ENCODE measurements at regions not wholly inside any gene's neighbourhood (a gene's known extent, or its start where the extent isn't known, plus 50 kb on each side); places are given as distances from the start of the nearest gene placed in this dataset.
A peak's percentile ranks its signal among the peaks of the same experiment; 100 is the strongest.
"Not testable (repeated sequence)": the region's sequence is repeated elsewhere in the genome, so short reads cannot be mapped to it uniquely, and the experiment has no call there.

GRCh38 chr3:144864646-144865045, 893.0 kb downstream of the DIPK2A start:
- Histone ChIP-seq H3K9me3 (ENCODE audit: control insufficient read depth, low read length) (no peaks in the 10 kb centered on the region), H3K4me1 (ENCODE audit: control insufficient read depth, insufficient read depth, low read length) (peaks cover 28% of the 10 kb centered on the region), H3K27me3 (replicated peaks; ENCODE audit: control insufficient read depth, insufficient read depth, low read length) (no peaks in the 10 kb centered on the region), H3K4me3 (ENCODE audit: low read length) (no peak overlapping the region), H3K9ac (ENCODE audit: low read length) (no peak overlapping the region), H3K36me3 (ENCODE audit: control insufficient read depth, insufficient read depth, low read length, severe bottlenecking) (no peaks in the 10 kb centered on the region)
- DNase-seq (ENCODE audit: low read depth) = no peak

GRCh38 chr3:144865948-144866347, 894.3 kb downstream of the DIPK2A start:
- peaks cover 28% of the 10 kb centered on the region for H3K4me1 ChIP-seq (ENCODE audit: control insufficient read depth, insufficient read depth, low read length)
- H3K4me3 ChIP-seq (ENCODE audit: low read length) = no peak overlapping the region
- no peaks in the 10 kb centered on the region for H3K36me3 ChIP-seq (ENCODE audit: control insufficient read depth, insufficient read depth, low read length, severe bottlenecking)
- peak; percentile 3 for DNase-seq (ENCODE audit: low read depth)
- H3K9ac ChIP-seq (ENCODE audit: low read length) = no peak overlapping the region
- no peaks in the 10 kb centered on the region for H3K27me3 ChIP-seq (replicated peaks; ENCODE audit: control insufficient read depth, insufficient read depth, low read length)
- H3K9me3 ChIP-seq (ENCODE audit: control insufficient read depth, low read length) = no peaks in the 10 kb centered on the region

DNA sequence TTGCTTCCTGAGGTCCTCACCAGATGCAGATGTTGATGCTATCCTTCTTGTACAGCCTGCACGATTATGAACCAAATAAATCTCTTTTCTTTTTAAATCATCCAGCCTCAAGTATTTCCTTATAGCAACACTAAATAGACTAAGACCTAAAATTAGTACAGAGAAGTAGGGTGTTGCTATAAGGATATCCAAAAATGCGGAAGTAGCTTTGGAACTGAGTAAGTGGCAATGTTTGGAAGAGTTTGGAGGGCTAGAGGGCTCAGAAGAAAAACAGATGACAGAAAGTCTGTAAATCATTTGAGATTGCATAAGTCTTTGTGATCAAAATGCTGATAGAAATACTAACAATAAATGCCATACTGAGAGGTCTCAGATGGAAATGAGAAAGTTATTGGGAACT, 894.9 kb downstream of the DIPK2A start:
- DNase-seq (ENCODE audit: low read depth) = peak; percentile 77
- Histone ChIP-seq H3K9me3 (ENCODE audit: control insufficient read depth, low read length) (no peaks in the 10 kb centered on the region), H3K27me3 (replicated peaks; ENCODE audit: control insufficient read depth, insufficient read depth, low read length) (no peaks in the 10 kb centered on the region), H3K4me1 (ENCODE audit: control insufficient read depth, insufficient read depth, low read length) (peaks cover 28% of the 10 kb centered on the region), H3K4me3 (ENCODE audit: low read length) (no peak overlapping the region), H3K9ac (ENCODE audit: low read length) (no peak overlapping the region), H3K36me3 (ENCODE audit: control insufficient read depth, insufficient read depth, low read length, severe bottlenecking) (no peaks in the 10 kb centered on the region)

DNA sequence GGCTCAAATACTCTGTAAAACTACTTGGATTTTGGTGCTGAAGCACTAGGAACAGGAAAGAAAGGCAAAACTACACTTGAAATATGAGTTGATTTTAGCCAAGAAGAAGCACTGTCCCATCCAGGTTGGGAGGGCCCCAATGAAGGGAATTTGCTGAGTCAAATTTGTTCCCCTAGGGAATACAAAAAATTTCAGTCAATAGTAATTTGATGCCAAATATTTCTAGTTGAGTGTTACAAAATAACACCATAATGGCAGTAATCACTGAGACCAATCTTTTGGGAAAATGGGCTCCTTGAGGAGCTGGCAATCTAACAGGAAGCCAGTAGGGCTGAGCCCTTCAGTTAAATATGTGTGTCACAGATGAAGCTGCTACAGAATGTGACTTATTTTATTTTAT, 896.9 kb downstream of the DIPK2A start:
- H3K9me3 ChIP-seq (ENCODE audit: control insufficient read depth, low read length) = no peaks in the 10 kb centered on the region

GRCh38 chr3:144873066-144873465, 901.4 kb downstream of the DIPK2A start:
- H3K36me3 ChIP-seq (ENCODE audit: control insufficient read depth, insufficient read depth, low read length, severe bottlenecking) = no peaks in the 10 kb centered on the region
- H3K9ac ChIP-seq (ENCODE audit: low read length) = no peak overlapping the region

More for the DNA sequence above, 896.9 kb downstream of the DIPK2A start:
- Histone ChIP-seq H3K4me1 (ENCODE audit: control insufficient read depth, insufficient read depth, low read length) (peaks cover 28% of the 10 kb centered on the region), H3K9ac (ENCODE audit: low read length) (no peak overlapping the region), H3K27me3 (replicated peaks; ENCODE audit: control insufficient read depth, insufficient read depth, low read length) (no peaks in the 10 kb centered on the region), H3K4me3 (ENCODE audit: low read length) (peak overlapping the region; percentile 11), H3K36me3 (ENCODE audit: control insufficient read depth, insufficient read depth, low read length, severe bottlenecking) (no peaks in the 10 kb centered on the region)
- DNase-seq (ENCODE audit: low read depth) = peak; percentile 57

GRCh38 chr3:144875211-144875610, 903.6 kb downstream of the DIPK2A start:
- no peak overlapping the region for H3K4me3 ChIP-seq (ENCODE audit: low read length)

More at GRCh38 chr3:144873066-144873465, 901.4 kb downstream of the DIPK2A start:
- no peaks in the 10 kb centered on the region for H3K9me3 ChIP-seq (ENCODE audit: control insufficient read depth, low read length)
- H3K4me1 ChIP-seq (ENCODE audit: control insufficient read depth, insufficient read depth, low read length) = peaks cover 10% of the 10 kb centered on the region
- DNase-seq (ENCODE audit: low read depth) = no peak
- H3K27me3 ChIP-seq (replicated peaks; ENCODE audit: control insufficient read depth, insufficient read depth, low read length) = no peaks in the 10 kb centered on the region
- H3K4me3 ChIP-seq (ENCODE audit: low read length) = no peak overlapping the region

GRCh38 chr3:144877356-144877755, 905.7 kb downstream of the DIPK2A start:
- H3K4me1 ChIP-seq (ENCODE audit: control insufficient read depth, insufficient read depth, low read length) = no peaks in the 10 kb centered on the region
- H3K36me3 ChIP-seq (ENCODE audit: control insufficient read depth, insufficient read depth, low read length, severe bottlenecking) = no peaks in the 10 kb centered on the region
- H3K9me3 ChIP-seq (ENCODE audit: control insufficient read depth, low read length) = no peaks in the 10 kb centered on the region
- no peak overlapping the region for H3K4me3 ChIP-seq (ENCODE audit: low read length)
- no peak for DNase-seq (ENCODE audit: low read depth)
- no peaks in the 10 kb centered on the region for H3K27me3 ChIP-seq (replicated peaks; ENCODE audit: control insufficient read depth, insufficient read depth, low read length)
- no peak overlapping the region for H3K9ac ChIP-seq (ENCODE audit: low read length)

More at GRCh38 chr3:144875211-144875610, 903.6 kb downstream of the DIPK2A start:
- no peak overlapping the region for H3K9ac ChIP-seq (ENCODE audit: low read length)
- no peaks in the 10 kb centered on the region for H3K9me3 ChIP-seq (ENCODE audit: control insufficient read depth, low read length)
- DNase-seq (ENCODE audit: low read depth) = no peak
- no peaks in the 10 kb centered on the region for H3K27me3 ChIP-seq (replicated peaks; ENCODE audit: control insufficient read depth, insufficient read depth, low read length)
- no peaks in the 10 kb centered on the region for H3K36me3 ChIP-seq (ENCODE audit: control insufficient read depth, insufficient read depth, low read length, severe bottlenecking)
- H3K4me1 ChIP-seq (ENCODE audit: control insufficient read depth, insufficient read depth, low read length) = no peaks in the 10 kb centered on the region

- no peak overlapping the region for H3K9ac ChIP-seq (ENCODE audit: low read length)
- H3K36me3 ChIP-seq (ENCODE audit: control insufficient read depth, insufficient read depth, low read length, severe bottlenecking) = no peaks in the 10 kb centered on the region
- H3K9me3 ChIP-seq (ENCODE audit: control insufficient read depth, low read length) = no peaks in the 10 kb centered on the region
- no peaks in the 10 kb centered on the region for H3K27me3 ChIP-seq (replicated peaks; ENCODE audit: control insufficient read depth, insufficient read depth, low read length)
- DNase-seq (ENCODE audit: low read depth) = peak; percentile 17
- H3K4me3 ChIP-seq (ENCODE audit: low read length) = no peak overlapping the region
- no peaks in the 10 kb centered on the region for H3K4me1 ChIP-seq (ENCODE audit: control insufficient read depth, insufficient read depth, low read length)
Measured at GRCh38 chr3:144879701-144880100, 908.1 kb downstream of the DIPK2A start.

DNA sequence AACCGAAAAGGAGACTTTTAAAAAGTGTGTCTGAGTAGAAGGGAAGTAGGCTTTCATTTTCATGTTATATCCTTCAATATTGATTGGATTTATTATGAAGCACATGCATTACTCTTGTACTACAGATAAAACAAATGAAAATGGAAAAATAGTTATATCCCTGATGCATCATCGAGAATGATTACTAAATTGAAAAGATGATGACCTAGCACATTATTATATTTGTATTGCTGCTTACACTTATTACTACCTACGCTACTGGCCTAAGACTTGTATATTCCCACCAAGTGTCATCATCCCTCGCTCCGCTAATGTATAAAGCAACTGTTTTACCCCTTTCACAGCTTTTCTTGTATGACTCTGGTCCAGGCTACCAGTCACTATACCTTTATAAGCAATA, 922.4 kb downstream of the DIPK2A start:
- no peaks in the 10 kb centered on the region for H3K27me3 ChIP-seq (replicated peaks; ENCODE audit: control insufficient read depth, insufficient read depth, low read length)
- no peaks in the 10 kb centered on the region for H3K9me3 ChIP-seq (ENCODE audit: control insufficient read depth, low read length)
- no peak overlapping the region for H3K4me3 ChIP-seq (ENCODE audit: low read length)
- no peaks in the 10 kb centered on the region for H3K36me3 ChIP-seq (ENCODE audit: control insufficient read depth, insufficient read depth, low read length, severe bottlenecking)
- H3K4me1 ChIP-seq (ENCODE audit: control insufficient read depth, insufficient read depth, low read length) = no peaks in the 10 kb centered on the region
- H3K9ac ChIP-seq (ENCODE audit: low read length) = no peak overlapping the region
- no peak for DNase-seq (ENCODE audit: low read depth)

GRCh38 chr3:144894576-144894975, 923.0 kb downstream of the DIPK2A start:
- H3K27me3 ChIP-seq (replicated peaks; ENCODE audit: control insufficient read depth, insufficient read depth, low read length) = no peaks in the 10 kb centered on the region
- H3K36me3 ChIP-seq (ENCODE audit: control insufficient read depth, insufficient read depth, low read length, severe bottlenecking) = no peaks in the 10 kb centered on the region
- H3K9ac ChIP-seq (ENCODE audit: low read length) = no peak overlapping the region
- no peaks in the 10 kb centered on the region for H3K9me3 ChIP-seq (ENCODE audit: control insufficient read depth, low read length)
- no peak for DNase-seq (ENCODE audit: low read depth)
- H3K4me1 ChIP-seq (ENCODE audit: control insufficient read depth, insufficient read depth, low read length) = no peaks in the 10 kb centered on the region
- no peak overlapping the region for H3K4me3 ChIP-seq (ENCODE audit: low read length)

DNA sequence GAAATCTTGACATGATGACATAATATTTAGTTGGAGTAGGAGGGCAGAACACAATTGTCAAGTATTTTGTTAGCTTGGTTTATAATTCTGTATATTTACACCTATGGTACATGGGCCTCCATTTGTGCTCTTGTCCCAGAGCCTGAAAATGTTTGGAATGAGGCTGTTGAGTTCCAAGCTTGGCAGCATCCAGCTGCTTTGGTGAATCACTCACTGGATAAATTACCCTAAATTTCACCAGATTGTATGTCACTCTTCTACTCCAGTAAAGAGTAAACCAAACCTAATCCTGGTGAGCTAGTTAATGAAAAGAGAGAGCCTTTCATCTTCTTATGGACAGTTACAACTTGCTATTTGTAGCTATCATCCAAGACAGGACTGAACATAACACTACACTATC, 928.7 kb downstream of the DIPK2A start:
- H3K9me3 ChIP-seq (ENCODE audit: control insufficient read depth, low read length) = peaks cover 2% of the 10 kb centered on the region
- peak; percentile 50 for DNase-seq (ENCODE audit: low read depth)
- no peaks in the 10 kb centered on the region for H3K4me1 ChIP-seq (ENCODE audit: control insufficient read depth, insufficient read depth, low read length)
- no peaks in the 10 kb centered on the region for H3K27me3 ChIP-seq (replicated peaks; ENCODE audit: control insufficient read depth, insufficient read depth, low read length)
- H3K36me3 ChIP-seq (ENCODE audit: control insufficient read depth, insufficient read depth, low read length, severe bottlenecking) = no peaks in the 10 kb centered on the region
- H3K9ac ChIP-seq (ENCODE audit: low read length) = no peak overlapping the region
- H3K4me3 ChIP-seq (ENCODE audit: low read length) = no peak overlapping the region

GRCh38 chr3:144907581-144907980, 936.0 kb downstream of the DIPK2A start:
- not testable (repeated sequence) for H3K4me1 ChIP-seq (ENCODE audit: control insufficient read depth, insufficient read depth, low read length); H3K9ac ChIP-seq (ENCODE audit: low read length); H3K36me3 ChIP-seq (ENCODE audit: control insufficient read depth, insufficient read depth, low read length, severe bottlenecking); H3K9me3 ChIP-seq (ENCODE audit: control insufficient read depth, low read length); H3K4me3 ChIP-seq (ENCODE audit: low read length); H3K27me3 ChIP-seq (replicated peaks; ENCODE audit: control insufficient read depth, insufficient read depth, low read length)
- peak; percentile 3 for DNase-seq (ENCODE audit: low read depth)
